K562 (cell line): ENCODE measurements at regions not wholly inside any gene's neighbourhood (a gene's known extent, or its start where the extent isn't known, plus 50 kb on each side); places are given as distances from the start of the nearest gene placed in this dataset.

ENCODE experiments used
- BCL6 ChIP-seq: fragments of 250-450 bp; sonication (Bioruptor Pico); IDR thresholded peaks from 2 replicates; pipeline ENCODE4 v1.4.0; 2020
- JUN ChIP-seq, 2 experiments: sonication (generic) in 1 of 2; formaldehyde crosslinking in 1 of 2; IDR thresholded peaks; 2 replicates each; pipeline versions ENCODE4 v1.6.1 to v1.8.0; 2012 to 2022; ENCODE audit warnings: borderline replicate concordance in 2 of 2, mild to moderate bottlenecking in 2 of 2, improper control_type of control experiment in 1 of 2, low read depth in 1 of 2, low read length in 1 of 2, missing genetic modification reagents in 1 of 2
- RBFOX2 ChIP-seq: fragments of 200-400 bp; formaldehyde crosslinking; IDR thresholded peaks from 2 replicates; pipeline ENCODE4 v1.6.1; 2017; ENCODE audit warnings: low read depth, mild to moderate bottlenecking, low read length, moderate library complexity
- RHOXF2B ChIP-seq: fragments of 250-450 bp; sonication (Bioruptor Pico); conservative IDR thresholded peaks from 2 replicates; pipeline ENCODE4 v1.5.1; 2021
- SREBF2 ChIP-seq: sonication (generic); formaldehyde crosslinking; IDR thresholded peaks from 2 replicates; pipeline ENCODE4 v1.4.0; 2020; ENCODE audit warnings: mild to moderate bottlenecking, missing genetic modification reagents
- TF ChIP-seq, protein P1 (sequence below): fragments of 250-450 bp; sonication (Bioruptor Pico); IDR thresholded peaks from 2 replicates; pipeline ENCODE4 v1.5.0; 2021; ENCODE audit warnings: mild to moderate bottlenecking, moderate library complexity
- TF ChIP-seq, protein P2 (sequence below): fragments of 450-650 bp; IDR thresholded peaks from 2 replicates; pipeline ENCODE4 v1.7.0; 2016; ENCODE audit warnings: borderline replicate concordance
- TF ChIP-seq, protein P3 (sequence below): fragments of 250-450 bp; sonication (Bioruptor Pico); IDR thresholded peaks from 2 replicates; pipeline ENCODE4 v1.8.0; 2022; ENCODE audit warnings: inconsistent platforms
- TF ChIP-seq, protein P4 (sequence below): fragments of 450-650 bp; IDR thresholded peaks from 2 replicates; pipeline ENCODE4 v1.6.1; 2017; ENCODE audit warnings: antibody characterized with exemption, mild to moderate bottlenecking
- TF ChIP-seq, protein P5 (sequence below): fragments of 450-650 bp; IDR thresholded peaks from 2 replicates; pipeline ENCODE4 v1.6.1; 2016; ENCODE audit warnings: antibody characterized with exemption

DNA sequence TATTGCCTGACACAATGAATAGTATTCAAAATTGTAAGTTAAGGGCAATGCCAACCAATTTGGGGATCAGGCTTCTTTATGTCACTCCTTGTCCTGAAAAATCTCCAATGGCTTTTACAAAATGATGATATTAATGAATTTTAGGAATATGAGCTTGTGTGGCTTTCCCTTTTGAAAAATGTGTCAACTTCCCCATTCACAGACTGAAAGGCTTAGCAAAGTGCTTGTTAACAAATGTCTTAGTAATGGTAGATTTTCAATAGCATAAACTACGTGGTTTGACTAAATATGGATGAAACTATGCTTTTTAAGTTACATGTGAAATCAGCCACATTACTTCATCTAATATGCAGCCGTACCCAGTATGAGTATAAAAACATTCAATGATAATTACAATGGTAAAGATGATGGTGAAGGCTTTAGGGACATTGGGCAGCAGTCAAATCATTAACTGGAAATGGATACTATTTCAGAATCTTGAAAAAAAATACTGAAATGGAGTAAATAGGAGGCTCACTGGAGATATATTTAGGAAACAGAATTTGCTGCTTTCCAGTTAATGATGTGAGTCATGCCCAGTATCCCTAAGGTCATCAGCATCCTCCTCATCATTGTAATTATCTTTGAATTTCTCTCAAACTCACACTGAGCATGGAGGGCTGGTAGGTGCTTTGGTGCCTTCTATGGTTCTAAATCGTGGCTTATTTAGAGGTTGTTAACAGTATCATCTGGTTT is 113.3 kb upstream of the ZNF608 start (continued):
- TF ChIP-seq, protein P1, sequence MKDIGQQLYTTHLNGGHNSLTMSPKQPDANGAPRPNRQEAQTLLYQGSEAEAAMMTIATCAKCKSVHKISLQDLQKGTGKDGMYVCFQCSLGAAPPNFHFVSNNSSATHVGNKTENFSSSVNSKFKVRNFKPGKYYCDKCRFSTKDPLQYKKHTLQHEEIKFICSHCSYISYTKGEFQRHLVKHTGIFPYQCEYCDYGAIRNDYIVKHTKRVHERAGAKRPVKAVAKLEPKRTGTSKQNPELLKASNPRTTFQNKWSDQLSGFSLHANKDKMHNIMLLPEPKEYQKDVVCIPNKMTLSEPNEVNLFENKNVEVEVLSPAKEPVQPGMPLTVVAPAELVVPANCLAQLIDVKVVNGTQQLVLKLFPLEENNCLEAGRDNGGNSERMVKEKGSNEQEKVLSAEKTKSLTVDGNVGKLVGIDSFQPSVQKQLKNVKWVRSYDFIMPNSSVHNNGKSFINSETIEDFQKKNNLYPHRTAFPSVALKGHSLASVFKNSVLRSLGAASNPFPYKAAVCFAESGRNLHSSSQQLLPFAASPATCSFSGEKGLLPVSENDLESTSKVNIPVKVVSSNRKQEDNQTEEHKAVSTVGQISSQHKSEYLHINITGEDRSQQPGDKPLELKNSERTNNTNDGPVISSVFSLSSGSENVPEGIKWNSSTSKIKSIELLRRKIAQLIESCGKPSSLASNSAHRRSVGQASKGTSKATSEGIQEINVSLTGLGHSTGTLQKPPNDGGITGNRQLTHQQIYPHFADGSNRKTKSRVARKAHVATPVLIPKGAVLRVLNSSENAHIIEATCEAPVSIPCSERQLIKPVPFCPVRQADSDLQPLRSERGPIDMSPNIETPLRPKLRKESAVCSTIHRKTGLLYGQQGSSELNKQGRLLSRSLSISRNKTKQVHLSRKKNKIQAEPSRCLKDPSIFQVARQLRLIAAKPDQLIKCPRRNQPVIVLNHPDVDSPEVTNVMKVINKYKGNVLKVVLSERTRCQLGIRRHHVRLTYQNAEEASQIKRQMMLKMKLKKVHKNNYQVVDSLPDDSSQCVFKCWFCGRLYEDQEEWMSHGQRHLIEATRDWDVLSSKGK (CRISPR knock-in tag): no peak
- TF ChIP-seq RHOXF2B (no peak), SREBF2 (CRISPR knock-in tag) (no peak), BCL6 (CRISPR knock-in tag) (no peak), JUN (IDR thresholded peaks at IDR 0.05; ENCODE audit: borderline replicate concordance, low read depth, low read length) (no peak), JUN (CRISPR knock-in tag; IDR thresholded peaks at IDR 0.05; ENCODE audit: borderline replicate concordance) (no peak), RBFOX2 (no peak)
- TF ChIP-seq, protein P2, sequence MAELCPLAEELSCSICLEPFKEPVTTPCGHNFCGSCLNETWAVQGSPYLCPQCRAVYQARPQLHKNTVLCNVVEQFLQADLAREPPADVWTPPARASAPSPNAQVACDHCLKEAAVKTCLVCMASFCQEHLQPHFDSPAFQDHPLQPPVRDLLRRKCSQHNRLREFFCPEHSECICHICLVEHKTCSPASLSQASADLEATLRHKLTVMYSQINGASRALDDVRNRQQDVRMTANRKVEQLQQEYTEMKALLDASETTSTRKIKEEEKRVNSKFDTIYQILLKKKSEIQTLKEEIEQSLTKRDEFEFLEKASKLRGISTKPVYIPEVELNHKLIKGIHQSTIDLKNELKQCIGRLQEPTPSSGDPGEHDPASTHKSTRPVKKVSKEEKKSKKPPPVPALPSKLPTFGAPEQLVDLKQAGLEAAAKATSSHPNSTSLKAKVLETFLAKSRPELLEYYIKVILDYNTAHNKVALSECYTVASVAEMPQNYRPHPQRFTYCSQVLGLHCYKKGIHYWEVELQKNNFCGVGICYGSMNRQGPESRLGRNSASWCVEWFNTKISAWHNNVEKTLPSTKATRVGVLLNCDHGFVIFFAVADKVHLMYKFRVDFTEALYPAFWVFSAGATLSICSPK: no peak
- TF ChIP-seq, protein P3, sequence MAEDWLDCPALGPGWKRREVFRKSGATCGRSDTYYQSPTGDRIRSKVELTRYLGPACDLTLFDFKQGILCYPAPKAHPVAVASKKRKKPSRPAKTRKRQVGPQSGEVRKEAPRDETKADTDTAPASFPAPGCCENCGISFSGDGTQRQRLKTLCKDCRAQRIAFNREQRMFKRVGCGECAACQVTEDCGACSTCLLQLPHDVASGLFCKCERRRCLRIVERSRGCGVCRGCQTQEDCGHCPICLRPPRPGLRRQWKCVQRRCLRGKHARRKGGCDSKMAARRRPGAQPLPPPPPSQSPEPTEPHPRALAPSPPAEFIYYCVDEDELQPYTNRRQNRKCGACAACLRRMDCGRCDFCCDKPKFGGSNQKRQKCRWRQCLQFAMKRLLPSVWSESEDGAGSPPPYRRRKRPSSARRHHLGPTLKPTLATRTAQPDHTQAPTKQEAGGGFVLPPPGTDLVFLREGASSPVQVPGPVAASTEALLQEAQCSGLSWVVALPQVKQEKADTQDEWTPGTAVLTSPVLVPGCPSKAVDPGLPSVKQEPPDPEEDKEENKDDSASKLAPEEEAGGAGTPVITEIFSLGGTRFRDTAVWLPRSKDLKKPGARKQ (CRISPR knock-in tag): no peak
- TF ChIP-seq, protein P4, sequence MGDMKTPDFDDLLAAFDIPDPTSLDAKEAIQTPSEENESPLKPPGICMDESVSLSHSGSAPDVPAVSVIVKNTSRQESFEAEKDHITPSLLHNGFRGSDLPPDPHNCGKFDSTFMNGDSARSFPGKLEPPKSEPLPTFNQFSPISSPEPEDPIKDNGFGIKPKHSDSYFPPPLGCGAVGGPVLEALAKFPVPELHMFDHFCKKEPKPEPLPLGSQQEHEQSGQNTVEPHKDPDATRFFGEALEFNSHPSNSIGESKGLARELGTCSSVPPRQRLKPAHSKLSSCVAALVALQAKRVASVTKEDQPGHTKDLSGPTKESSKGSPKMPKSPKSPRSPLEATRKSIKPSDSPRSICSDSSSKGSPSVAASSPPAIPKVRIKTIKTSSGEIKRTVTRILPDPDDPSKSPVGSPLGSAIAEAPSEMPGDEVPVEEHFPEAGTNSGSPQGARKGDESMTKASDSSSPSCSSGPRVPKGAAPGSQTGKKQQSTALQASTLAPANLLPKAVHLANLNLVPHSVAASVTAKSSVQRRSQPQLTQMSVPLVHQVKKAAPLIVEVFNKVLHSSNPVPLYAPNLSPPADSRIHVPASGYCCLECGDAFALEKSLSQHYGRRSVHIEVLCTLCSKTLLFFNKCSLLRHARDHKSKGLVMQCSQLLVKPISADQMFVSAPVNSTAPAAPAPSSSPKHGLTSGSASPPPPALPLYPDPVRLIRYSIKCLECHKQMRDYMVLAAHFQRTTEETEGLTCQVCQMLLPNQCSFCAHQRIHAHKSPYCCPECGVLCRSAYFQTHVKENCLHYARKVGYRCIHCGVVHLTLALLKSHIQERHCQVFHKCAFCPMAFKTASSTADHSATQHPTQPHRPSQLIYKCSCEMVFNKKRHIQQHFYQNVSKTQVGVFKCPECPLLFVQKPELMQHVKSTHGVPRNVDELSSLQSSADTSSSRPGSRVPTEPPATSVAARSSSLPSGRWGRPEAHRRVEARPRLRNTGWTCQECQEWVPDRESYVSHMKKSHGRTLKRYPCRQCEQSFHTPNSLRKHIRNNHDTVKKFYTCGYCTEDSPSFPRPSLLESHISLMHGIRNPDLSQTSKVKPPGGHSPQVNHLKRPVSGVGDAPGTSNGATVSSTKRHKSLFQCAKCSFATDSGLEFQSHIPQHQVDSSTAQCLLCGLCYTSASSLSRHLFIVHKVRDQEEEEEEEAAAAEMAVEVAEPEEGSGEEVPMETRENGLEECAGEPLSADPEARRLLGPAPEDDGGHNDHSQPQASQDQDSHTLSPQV: no peak
- TF ChIP-seq, protein P5, sequence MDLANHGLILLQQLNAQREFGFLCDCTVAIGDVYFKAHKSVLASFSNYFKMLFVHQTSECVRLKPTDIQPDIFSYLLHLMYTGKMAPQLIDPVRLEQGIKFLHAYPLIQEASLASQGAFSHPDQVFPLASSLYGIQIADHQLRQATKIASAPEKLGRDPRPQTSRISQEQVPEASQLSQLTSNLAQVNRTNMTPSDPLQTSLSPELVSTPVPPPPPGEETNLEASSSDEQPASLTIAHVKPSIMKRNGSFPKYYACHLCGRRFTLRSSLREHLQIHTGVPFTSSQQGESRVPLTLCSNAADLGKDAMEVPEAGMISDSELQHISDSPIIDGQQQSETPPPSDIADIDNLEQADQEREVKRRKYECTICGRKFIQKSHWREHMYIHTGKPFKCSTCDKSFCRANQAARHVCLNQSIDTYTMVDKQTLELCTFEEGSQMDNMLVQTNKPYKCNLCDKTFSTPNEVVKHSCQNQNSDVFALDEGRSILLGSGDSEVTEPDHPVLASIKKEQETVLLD: no peak
